Activated CD8-positive, alpha-beta memory T cell treated with anti-CD3 and anti-CD28 coated beads, Interleukin-2, amount 50 U/mL, for 48 hours (primary cell): ENCODE measurements at regions not wholly inside any gene's neighbourhood (a gene's known extent, or its start where the extent isn't known, plus 50 kb on each side); places are given as distances from the start of the nearest gene placed in this dataset.

Source experiments
- DNase-seq: peaks from one replicate; pipeline ENCODE4 v3.0.0-alpha.2; 2020

- DNase-seq, result no peak
Observed at GRCh38 chr2:6692819-6693218, 172.9 kb downstream of the CMPK2 start.

- DNase-seq, result no peak
Observed at GRCh38 chr2:6694555-6694954, 171.2 kb downstream of the CMPK2 start.

GRCh38 chr2:6700335-6700734 is 165.4 kb downstream of the CMPK2 start:
- DNase-seq, result no peak

GRCh38 chr2:6704077-6704476 is 161.6 kb downstream of the CMPK2 start:
- no peak for DNase-seq

GRCh38 chr2:6721395-6721794 is 144.3 kb downstream of the CMPK2 start:
- no peak for DNase-seq

- no peak for DNase-seq
Observed at GRCh38 chr2:6722574-6722973, 143.1 kb downstream of the CMPK2 start.

- DNase-seq, result no peak
Observed at GRCh38 chr2:6723865-6724604, 141.7 kb downstream of the CMPK2 start.

GRCh38 chr2:6724605-6725140 is 141.0 kb downstream of the CMPK2 start:
- DNase-seq, result no peak

- DNase-seq, result no peak
Observed at GRCh38 chr2:6728156-6728555, 137.6 kb downstream of the CMPK2 start.

- no peak for DNase-seq
Observed at GRCh38 chr2:6730003-6730402, 135.7 kb downstream of the CMPK2 start.

GRCh38 chr2:6730649-6731532 is 134.8 kb downstream of the CMPK2 start:
- no peak for DNase-seq

- no peak for DNase-seq
Observed at GRCh38 chr2:6739547-6739946, 126.2 kb downstream of the CMPK2 start.

GRCh38 chr2:6741229-6741628 is 124.5 kb downstream of the CMPK2 start:
- no peak for DNase-seq

- no peak for DNase-seq
Observed at GRCh38 chr2:6744038-6744437, 121.7 kb downstream of the CMPK2 start.

GRCh38 chr2:6747433-6747832 is 118.3 kb downstream of the CMPK2 start:
- DNase-seq, result no peak

- DNase-seq, result no peak
Observed at GRCh38 chr2:6748406-6749067, 117.2 kb downstream of the CMPK2 start.

- no peak for DNase-seq
Observed at GRCh38 chr2:6749962-6750361, 115.7 kb downstream of the CMPK2 start.

- no peak for DNase-seq
Observed at GRCh38 chr2:6750411-6751158, 115.1 kb downstream of the CMPK2 start.

- no peak for DNase-seq
Observed at GRCh38 chr2:6754419-6754818, 111.3 kb downstream of the CMPK2 start.

- DNase-seq, result no peak
Observed at GRCh38 chr2:6755456-6755855, 110.3 kb downstream of the CMPK2 start.

GRCh38 chr2:6757215-6757614 is 108.5 kb downstream of the CMPK2 start:
- DNase-seq, result no peak

- no peak for DNase-seq
Observed at GRCh38 chr2:6759689-6760088, 106.0 kb downstream of the CMPK2 start.

GRCh38 chr2:6760132-6760531 is 105.6 kb downstream of the CMPK2 start:
- DNase-seq, result no peak
